PC-3 (cell line): ENCODE measurements at regions not wholly inside any gene's neighbourhood (a gene's known extent, or its start where the extent isn't known, plus 50 kb on each side); places are given as distances from the start of the nearest gene placed in this dataset.

Experiments
- CTCF ChIP-seq: fragments of 300-600 bp; sonication (generic); conservative IDR thresholded peaks from 2 replicates; pipeline ENCODE4 v1.5.1; 2017; ENCODE audit warnings: antibody characterized with exemption, low read depth, mild to moderate bottlenecking, low read length
- EZH2 ChIP-seq: fragments of 300-600 bp; sonication (generic); IDR thresholded peaks from one replicate; pipeline ENCODE4 v1.6.1; 2017; ENCODE audit warnings: antibody characterized with exemption, mild to moderate bottlenecking, low read length; ENCODE audit not compliant: unreplicated experiment
- EZH2phosphoT487 ChIP-seq: fragments of 300-600 bp; sonication (generic); IDR thresholded peaks from 2 replicates; pipeline ENCODE4 v1.6.1; 2018; ENCODE audit warnings: mild to moderate bottlenecking, antibody characterized with exemption, low read length, borderline replicate concordance

DNA sequence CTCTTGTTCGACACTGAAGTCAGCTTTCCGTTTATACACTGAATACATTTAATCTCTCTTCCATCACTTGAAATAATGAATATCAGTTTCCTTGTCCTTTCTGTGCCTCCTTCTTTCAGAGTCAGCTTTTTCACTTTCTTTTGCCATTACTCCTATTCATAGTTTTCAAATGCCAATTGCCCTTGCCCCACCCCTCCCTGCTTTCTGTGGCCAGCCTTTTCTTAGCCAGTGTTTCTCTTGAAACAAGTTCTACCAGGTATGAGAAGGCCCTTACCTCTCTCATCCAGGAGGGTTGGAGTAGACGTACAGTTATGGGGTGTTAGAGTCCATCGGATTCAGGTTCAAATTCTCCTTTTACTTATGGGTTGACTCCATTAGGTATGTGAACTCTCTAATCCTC lies 574.7 kb upstream of the SEMA6A start:
- TF ChIP-seq CTCF (no peak), EZH2 (no peak), EZH2phosphoT487 (no peak)
